Activated CD4-positive, alpha-beta T cell treated with anti-CD3 and anti-CD28 coated beads, Interleukin-2, amount 50 U/mL, for 16 hours (primary cell): ENCODE measurements at regions not wholly inside any gene's neighbourhood (a gene's known extent, or its start where the extent isn't known, plus 50 kb on each side); places are given as distances from the start of the nearest gene placed in this dataset.
"Not testable (repeated sequence)": the region's sequence is repeated elsewhere in the genome, so short reads cannot be mapped to it uniquely, and the experiment has no call there.

Experiments
- DNase-seq: peaks from one replicate; pipeline ENCODE4 v3.0.0-alpha.2; 2020

DNA sequence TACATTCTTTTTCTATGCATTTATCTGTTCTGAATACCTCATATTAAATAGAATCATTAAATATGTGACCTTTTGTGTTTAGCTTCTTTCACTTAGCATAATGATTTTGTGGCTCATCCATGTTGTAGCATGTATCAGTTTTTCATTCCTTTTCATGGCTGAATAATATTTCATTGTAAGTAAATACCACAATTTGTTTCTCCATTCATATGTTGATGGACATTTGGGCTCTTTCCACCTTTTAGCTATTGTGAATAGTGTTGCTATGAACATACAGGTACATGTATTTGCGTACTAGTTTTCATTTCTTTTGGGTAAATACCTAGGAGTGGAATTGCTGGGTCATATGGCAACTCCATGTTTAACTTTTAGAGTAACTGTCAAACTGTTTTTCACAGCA lies 85.1 kb downstream of the GNL3L start:
- no peak for DNase-seq

DNA sequence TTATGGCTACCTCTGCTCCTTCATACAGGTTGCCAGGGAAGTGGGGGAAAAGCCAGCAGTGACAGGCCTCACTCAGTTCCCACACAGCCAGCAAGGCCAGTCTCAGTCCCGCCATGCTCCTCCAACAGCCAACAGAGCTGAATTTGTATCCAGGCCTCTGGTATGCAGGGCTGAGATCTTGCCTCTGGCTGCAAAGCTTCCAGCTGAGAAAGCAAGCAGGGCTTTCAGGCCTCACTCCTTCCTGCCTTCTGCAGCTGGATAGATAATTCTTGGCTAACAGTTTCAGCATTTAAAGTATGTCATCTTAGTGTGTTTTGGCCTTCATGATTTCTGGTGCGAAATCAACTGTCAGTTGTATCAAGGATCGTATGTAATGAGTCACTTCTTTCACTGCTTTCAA lies 103.6 kb downstream of the GNL3L start:
- DNase-seq, result no peak

DNA sequence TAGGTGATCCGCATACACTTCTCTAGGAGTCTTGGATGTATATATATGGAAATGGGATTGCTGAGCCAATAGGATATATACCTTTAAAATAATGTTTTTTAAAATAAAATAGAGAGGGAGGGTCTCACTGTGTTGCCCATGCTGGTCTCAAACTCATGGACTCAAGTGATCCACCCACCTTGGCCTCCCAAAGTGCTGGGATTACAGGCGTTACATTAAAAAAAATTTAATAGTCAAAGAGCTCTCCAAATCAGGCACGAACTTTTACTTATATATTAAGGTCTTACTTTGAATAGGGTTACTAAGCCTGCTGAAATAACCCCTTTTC lies 109.0 kb downstream of the GNL3L start:
- no peak for DNase-seq

DNA sequence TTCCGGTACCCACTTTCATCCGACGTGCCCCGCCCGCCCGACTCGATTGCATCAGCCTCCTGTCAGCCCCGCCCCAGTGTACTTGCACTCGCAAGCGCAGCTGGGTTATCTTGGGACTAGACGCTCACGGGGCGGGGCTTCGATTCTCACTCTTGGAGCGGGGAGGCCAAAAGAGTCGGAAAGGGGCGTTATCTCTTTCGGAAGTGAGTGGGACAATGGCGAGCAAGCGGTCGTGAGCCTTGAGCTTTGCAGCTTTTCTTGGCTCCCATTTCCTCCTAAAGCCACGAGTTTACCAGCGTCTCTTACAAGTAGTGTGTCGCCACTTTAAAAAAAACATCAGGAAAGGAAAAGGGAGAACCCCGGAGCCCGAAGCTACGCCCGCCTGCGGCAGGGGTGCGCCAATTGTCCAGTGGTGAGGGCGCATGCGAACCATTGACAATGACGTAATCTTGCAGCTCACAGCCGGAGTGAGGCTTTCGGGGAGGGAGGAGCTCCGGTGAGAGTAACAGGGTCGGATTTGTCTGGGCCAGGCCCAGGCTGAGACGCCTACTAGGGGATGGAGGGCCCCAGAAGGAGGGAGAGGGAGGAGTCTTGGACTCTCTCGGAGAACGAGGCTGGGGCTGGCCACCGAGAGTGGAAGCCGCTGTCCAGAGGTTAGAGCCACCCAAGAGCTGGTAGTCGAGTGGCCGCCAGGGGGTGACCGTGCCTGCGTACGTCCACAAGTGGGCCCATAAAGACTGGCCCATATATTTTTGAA lies 109.5 kb downstream of the GNL3L start:
- peak; percentile 93 for DNase-seq

DNA sequence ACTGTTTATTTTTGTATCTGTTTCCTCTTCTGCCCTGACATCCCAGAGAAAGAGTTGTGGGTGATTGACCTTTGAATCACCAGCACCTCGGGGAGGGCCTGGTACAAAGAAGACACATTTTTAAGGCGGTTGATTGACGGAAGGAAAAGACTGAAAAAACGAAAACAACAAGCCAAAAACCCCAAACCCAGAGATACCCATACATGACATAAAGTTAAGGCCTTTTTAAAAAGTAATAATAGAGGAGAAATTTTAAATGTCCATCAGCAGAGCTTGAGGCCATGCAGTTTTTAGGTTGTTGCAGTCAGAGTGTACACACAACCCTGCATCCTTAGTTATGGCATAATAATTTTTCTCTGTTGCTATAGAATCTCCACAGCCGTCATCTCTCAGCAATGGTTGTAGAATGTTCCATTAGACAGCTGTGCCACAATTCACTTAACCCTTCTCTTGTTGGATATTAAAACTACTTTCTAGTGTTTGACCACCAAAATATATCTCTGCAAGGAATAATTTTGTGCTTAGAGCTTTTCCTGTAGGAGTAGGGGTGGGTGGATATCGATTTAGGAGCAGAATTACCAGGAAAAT lies 110.2 kb downstream of the GNL3L start:
- DNase-seq, result no peak

DNA sequence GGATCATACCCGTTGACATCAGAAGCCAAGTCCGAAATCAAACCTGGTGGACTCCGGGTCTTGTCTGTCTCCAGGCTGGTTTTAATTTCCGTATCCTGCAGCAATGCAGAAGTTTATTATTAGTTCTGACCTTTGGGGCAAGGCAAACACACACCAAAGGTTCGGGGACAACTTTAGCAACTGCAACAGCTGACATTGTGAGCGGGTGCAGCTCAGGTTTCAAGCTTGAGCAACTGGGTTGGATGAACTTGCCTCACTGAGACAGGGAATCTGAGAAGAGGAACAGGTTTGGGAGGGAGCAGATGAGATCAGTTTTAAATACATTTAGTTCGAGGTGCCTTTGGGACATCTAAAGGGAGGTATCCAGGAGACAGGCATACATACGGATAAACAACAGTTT lies 110.7 kb downstream of the GNL3L start:
- no peak for DNase-seq

DNA sequence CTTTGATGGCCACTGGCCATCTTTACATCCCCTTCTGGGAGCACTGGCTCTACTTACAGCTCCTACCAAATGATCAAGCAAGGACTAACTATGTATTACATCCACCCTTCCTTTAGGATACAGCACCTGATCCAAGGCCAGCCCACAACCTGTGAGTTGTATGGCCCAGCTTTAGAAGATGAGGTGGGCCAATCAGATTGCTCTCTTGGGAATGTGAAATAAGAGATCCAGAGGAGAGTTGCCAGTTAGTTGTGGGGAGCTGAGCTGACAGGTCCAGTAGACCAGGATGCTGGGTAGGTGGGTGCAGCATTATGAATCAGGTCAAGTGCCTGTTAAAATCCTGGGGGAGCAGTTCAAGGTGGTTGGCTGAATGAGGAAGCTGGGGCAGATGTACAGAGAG lies 111.5 kb downstream of the GNL3L start:
- DNase-seq, result no peak

DNA sequence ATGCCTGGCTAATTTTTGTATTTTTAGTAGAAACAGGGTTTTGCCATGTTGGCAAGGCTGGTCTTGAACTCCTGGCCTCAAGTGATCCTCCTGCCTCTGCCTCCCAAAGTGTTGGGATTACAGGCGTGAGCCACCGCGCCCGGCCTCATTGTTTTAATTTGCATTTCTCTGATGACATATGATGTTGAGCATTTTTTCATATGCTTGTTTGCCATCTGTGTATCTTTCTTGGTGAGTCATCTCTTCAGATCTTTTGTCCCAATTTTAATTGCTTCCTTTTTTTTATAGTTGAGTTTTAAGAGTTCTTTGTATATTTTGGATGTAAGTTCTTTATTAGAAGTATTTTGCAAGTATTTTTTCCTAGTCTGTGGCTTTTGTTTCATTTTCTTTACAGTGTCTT lies 117.6 kb downstream of the GNL3L start:
- DNase-seq, result not testable (repeated sequence)

DNA sequence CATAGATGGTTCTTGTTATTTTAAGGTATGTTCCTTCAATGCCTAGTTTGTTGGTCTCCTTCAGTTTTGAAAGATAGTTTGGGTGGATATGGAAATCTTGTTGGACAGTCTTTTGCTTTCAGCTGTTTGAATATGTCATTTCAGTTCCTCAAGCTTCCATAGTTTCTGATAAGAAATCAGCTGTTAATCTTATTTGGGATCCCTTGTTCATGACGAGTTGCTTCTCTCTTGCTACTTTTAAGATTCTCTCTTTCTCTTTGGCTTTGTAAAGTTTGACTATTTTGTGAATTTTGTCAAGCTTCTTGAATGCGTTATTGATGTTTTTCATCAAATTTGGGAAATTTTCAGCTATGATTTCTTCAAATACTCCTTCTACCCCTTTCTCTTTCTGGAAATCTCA lies 129.5 kb downstream of the GNL3L start:
- no peak for DNase-seq

DNA sequence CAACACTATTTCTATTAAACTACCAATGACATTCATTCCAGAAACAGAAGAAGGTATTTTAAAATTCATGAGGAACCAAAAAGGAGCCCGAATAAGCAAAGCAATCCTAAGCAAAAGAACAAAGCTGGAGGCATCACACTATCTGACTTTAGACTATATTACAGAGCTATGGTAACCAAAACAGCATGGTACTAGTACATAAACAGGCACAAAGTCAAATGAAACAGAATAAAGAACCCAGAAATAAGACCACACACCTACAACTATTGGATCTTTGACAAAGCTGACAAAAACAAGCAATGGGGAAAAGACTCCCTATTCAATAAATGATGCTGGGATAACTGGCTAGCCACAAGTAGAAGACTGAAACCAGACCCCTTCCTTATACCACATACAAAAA lies 122.3 kb downstream of the ITIH6 start:
- no peak for DNase-seq

DNA sequence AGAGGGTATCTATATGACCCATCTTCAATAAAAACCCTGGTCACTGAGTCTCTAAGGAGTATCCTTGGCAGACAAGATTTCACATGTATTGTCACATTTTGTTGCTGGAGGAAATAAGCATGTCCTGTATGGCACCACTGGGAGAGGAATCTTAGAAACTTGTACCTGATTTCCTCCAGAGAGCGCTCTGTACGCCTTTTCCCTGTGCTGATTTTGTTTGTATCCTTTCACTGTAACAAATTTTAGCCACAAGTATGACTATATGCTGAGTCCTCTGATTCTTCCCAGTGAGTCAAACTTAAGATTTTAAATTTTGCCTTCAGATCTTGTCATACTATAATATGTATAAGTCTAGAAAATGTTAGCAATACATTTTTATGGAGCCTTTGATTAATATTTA lies 102.8 kb downstream of the ITIH6 start:
- no peak for DNase-seq

DNA sequence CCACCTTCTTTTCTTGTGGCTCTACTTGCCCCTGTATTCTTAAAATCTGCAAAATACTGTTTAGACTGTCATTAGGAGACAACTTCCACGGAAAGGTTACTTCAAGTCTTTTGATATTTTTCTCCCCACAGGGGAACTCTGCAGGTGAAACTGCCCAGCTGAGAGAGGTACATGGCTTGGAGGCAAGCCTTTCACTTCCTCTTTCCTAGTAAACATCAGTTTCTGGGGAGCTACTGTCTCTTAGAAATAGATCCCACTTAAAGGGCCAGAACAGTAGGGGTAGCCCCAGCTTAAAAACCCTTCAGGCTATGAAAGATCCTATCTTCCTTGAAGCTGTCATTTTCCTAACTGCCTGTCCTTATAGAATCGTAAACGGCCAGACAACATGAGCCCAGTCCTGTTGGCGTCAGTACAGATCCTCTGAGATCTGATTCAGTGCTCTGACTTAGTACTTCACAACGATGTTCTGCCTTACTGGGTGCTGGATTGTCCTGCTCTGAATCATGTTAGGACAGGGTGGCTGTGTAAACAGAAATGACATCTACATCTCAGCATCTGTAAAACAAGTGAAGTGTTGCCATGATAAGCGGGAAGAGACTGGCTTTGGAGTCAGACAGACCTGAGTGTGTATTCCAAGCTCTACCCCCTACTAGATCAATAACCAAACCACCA lies 102.1 kb downstream of the ITIH6 start:
- DNase-seq, result no peak
